GM21529 (cell line): ENCODE measurements at regions not wholly inside any gene's neighbourhood (a gene's known extent, or its start where the extent isn't known, plus 50 kb on each side); places are given as distances from the start of the nearest gene placed in this dataset.

Source experiments
- ATAC-seq: cut with Tn5 transposase; IDR thresholded peaks from one replicate; pipeline ENCODE4 v1.9.1; 2021; ENCODE audit not compliant: unreplicated experiment

DNA sequence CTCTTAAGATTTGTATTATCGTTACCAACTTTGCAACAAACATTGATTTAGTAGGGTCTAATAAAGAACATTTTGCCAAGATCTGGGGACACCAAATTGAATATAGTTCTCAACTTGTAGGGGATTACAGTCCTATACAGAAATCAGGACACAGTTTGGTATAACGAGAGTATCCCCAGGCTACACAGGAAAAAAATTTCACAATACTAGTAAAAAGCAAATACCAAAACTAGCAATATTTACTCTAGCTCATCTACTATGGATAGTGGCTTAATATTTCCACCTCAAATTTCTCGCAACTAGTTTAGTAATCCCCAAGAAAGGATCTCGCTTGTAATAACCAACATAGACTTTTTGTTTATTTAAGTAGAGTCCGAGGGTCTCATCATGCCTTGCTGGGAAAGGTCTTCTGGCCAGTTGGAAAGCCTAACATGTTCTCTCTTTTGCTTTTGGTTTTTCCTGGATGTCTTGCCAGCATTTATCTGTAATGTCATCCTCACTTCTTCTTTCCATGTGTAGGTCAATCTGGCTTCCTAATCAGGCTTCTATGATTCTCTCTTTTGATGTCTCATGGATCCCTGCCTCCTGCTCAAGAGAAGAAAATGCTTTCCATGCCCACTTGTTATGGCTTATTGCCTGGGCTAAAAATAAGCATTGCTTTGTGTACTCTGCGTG lies 104.7 kb upstream of the KCNK2 start:
- ATAC-seq, result no peak

GRCh38 chr1:214979191-214979590 lies 103.3 kb upstream of the KCNK2 start:
- no peak for ATAC-seq

DNA sequence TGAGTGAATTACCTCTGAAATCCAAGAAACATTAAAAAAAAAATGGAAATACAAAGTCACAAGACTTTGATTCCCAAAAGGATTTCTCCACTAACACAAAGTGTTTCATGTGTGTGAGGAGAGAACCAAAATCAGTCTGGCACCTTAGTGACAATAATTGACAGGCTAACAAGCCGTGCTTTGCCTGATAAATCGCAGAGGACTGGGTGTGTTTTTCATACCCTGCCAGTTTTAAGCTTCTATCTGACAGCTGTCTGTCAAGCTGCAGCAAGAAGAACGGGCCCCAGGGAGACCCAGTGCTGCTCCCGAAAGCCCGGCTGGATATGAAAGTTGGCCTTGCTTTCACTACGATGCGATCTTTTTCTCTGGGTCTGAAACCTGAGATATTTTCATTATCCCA lies 101.6 kb upstream of the KCNK2 start:
- ATAC-seq, result no peak

DNA sequence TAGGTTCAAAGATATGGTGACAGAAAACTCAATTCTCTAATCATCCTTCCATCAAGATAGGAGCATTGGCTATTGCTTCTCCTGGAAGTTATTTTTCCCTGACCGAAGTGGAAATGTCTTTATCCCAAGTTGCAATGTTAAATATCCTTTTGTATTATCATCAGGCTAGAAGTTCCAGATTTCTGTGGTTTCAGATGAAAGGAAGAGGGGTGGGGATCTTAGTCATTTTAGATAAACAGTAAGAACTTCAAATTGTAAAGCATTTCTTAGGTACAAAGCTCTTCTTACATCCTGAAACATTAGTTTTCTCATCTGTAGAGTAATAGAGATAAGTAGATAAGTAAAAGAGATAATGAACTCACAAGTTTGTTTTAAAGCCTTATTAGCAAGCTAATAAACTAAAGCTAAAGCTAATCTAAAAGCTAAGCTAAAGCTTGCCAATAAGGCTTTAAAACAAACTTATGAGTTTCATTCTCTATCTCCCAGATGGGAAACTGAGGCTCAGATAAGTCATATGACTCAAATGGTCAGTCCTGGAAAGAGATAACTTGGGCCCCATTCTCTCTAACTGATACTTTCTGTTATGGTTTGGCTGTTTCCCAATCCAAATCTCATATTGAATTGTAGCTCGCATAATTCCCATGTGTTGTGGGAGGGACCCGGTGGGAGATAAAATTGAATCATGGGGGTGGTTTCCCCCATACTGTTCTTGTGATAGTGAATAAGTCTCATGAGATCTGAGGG lies 99.2 kb upstream of the KCNK2 start:
- no peak for ATAC-seq

GRCh38 chr1:214989341-214989740 lies 93.2 kb upstream of the KCNK2 start:
- no peak for ATAC-seq

DNA sequence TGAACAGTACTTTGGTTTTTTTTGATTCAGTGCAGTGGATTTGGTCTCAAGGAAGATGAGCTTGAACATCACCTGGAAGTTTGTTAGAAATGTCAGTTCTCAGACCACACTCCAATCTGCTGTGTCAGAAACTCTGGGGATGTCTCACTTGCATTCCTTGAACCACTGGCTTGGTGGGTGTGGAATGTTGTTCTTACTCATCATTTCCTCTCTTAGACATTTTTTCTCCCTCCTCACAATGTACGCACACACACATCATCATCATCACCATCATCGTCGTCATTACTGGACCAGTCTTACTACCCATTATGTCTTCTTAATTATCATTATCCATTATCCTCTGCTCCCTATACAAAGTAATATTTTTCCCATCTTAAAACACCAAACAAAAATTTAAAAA lies 91.9 kb upstream of the KCNK2 start:
- no peak for ATAC-seq

GRCh38 chr1:214991691-214992315 lies 90.7 kb upstream of the KCNK2 start:
- no peak for ATAC-seq

- ATAC-seq, result no peak
Observed at GRCh38 chr1:214993419-214993818, 89.1 kb upstream of the KCNK2 start.

- no peak for ATAC-seq
Observed at GRCh38 chr1:214997685-214998084, 84.9 kb upstream of the KCNK2 start.

DNA sequence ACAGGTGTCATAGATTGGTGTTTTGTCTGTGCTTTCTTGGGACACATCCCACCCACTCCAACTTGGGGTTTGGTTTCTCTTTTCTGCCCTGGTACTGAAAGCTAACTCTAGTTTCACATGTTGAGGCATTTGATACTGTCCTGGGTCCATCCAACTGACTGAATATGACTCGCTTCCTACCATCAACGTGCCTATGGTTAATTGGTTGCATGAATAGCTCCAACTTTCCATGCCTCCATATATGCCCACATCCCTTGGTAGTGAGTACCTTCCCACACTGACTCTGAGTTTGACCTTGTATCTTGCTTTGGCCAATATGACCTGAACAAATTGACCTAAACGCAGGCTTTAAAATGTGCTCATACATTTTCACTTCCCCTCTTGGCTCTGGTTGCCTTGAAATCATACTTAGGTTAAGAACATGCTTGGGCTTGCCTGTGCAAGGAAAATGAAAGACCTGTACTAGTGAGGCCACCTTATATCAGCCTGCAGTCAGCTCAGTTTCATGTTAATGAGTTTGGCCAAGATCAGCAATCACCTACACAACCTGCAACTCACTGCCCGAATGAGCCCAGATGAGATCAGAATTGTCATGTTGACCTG lies 81.0 kb upstream of the KCNK2 start:
- peak; percentile 82 for ATAC-seq

DNA sequence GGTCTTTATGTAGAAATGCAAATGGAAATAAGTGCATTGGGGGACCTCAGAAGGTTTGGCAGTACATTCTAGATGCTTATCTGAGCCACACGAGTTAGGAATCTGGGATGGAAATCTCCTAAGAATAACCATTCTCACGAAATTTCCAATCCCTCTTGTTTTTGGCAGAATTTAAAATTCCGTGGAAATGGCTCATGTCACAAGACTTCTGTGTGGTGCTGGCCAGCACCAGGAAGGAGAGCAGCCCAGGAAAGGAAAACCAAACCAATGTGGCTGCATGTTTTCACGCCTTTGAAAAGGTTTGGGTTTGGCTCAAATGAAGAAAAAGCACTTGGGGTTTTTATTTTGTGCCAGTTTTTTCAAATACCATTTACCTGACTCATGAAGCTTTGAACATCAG lies 80.1 kb upstream of the KCNK2 start:
- no peak for ATAC-seq

DNA sequence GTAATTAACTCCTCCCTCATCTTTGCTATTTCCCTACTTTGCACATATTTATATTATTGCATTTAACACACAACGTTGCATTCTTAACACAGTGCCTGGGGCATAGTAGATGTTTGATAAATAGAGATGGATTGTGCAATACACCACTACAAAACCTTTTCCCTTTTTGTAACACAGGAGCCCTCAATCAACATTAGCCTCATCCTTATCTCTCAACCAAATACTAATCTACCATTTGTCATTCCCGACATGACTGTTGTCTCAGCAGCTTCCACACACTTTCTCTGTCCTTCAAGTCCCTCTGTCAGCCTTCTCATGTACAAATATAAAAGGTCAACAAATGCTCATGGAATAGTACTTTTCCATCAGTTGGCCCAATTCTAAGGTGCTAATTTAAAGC lies 78.9 kb upstream of the KCNK2 start:
- no peak for ATAC-seq

- no peak for ATAC-seq
Observed at GRCh38 chr1:215004121-215004827, 78.3 kb upstream of the KCNK2 start.

- ATAC-seq, result no peak
Observed at GRCh38 chr1:215005078-215005477, 77.5 kb upstream of the KCNK2 start.

DNA sequence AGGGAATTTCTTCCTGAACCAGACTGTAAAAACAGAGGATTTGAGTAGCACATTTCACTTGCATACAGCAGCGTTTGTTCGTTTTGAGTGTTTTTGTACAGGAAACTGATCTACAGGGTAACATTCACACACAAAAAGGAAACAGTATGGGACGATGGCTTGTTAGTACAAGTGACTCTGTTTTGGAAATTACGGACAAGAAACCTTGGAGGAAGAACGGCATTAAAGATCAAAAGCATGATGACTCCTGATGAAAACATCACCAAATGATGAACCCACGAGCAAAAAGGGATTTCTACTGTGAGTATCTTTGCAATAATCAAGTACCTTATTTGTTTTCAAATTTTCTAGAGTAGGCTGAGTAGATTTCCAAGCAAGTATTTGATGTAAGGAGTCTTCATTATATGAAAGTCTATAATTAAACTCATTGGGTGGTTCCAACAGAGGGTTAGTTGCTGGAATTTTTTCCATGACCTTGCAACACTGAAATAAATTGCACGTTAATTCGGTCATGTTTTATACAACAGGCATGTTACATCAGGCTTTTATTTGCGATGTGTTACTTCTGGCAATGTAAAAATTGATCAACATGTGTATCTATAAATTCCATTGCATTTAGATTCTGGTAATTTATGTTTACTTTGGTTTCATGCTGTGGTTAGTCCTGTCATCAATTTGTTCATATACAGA lies 76.7 kb upstream of the KCNK2 start:
- ATAC-seq, result no peak

- ATAC-seq, result no peak
Observed at GRCh38 chr1:215007880-215008279, 74.7 kb upstream of the KCNK2 start.

DNA sequence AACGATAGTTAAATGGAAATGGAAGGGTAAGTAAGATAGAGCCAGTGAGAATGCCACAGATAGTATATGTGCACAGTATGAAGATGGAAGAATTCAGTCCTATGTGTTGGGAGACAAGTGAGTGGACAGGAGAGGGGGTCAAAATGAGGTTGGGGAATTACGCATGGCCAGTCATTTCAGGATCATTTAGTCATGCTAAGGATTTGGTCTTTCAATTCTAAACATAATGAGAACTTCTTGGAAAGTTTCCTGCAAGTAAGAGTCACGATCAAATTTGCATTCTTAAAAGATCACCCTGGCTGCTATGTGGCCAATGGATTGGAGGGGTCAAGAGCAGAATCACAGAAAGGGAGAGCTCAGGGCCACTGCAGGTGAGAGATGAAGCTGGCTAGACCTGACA lies 64.0 kb upstream of the KCNK2 start:
- ATAC-seq, result no peak

DNA sequence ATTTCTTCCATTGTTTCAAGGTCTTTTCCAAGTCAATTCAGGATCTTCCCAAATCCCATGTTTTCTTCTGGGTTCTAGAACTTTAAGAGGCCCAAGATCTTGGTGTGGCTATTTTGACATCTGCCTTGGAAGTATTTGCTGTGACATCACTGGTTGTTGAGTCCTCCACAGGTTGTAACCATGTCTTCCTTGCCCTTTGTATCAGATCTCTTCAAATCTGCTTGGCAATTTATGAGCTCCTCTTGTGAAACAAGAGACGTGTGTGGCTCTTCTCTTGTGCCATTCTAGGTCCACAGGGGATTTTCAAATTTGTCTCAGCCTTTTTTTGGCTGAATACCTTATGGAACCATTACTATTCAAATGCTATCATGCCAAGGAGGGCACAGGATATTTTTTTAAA lies 60.3 kb upstream of the KCNK2 start:
- no peak for ATAC-seq

DNA sequence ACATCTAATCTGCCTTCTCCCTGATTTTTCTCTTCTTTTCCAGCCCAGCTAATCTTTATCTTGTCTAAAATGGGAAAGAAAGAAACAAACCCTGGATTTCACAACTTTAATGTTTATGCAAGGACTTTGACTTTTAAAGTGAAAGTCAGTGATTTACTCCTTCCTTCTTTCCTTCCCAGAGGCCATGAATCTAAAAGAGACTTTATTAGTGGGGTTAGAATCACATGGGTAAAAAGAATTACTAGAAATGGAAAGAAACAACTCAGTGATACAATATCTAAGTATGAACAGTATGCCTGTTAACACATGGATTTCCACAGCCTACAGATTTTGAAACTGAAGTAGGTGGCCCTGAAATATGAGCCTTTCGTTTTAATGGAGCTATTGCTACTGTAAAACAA lies 59.8 kb upstream of the KCNK2 start:
- no peak for ATAC-seq

DNA sequence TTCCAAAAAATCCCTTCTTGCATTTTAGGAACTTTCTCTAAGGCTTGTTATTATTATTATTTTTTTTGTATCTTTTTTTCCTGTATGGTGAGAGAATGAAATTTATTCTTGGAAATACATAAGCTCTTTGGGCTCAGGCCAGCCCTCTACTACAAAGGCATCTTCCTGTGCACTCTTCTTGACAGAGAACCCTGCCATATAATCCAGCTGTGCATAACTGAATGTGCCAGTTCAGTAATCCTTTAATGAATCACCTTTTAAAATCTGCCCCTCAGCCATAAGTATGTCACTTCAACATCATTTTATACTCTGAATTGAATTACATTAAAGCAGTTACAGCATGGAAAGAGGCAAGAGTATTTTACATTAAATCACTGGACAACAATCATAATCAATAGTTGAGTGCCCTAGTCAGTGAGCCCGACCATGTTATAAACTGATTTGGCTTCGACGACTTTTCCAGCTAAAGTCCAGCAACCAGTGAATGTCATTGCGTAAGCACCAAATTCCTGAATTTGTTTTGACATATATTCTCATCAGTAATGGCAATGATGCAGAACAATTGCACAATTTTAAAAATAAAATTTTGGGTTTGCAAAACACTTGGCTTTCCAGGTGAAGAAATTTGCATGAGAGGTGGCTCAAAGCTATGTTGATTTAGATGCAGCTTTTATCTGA lies 59.2 kb upstream of the KCNK2 start:
- ATAC-seq, result no peak
